Neural cell (in vitro differentiated cells): ENCODE measurements at regions not wholly inside any gene's neighbourhood (a gene's known extent, or its start where the extent isn't known, plus 50 kb on each side); places are given as distances from the start of the nearest gene placed in this dataset.

Experiments
- CTCF ChIP-seq: fragments of 450-650 bp; IDR thresholded peaks from 2 replicates; pipeline ENCODE4 v1.5.1; 2014; ENCODE audit warnings: antibody characterized with exemption, mild to moderate bottlenecking, moderate library complexity; ENCODE audit not compliant: poor library complexity, severe bottlenecking
- EP300 ChIP-seq: fragments of 450-650 bp; conservative IDR thresholded peaks from 2 replicates; pipeline ENCODE4 v1.6.1; 2014; ENCODE audit warnings: antibody characterized with exemption, mild to moderate bottlenecking, moderate library complexity; ENCODE audit not compliant: poor library complexity, severe bottlenecking
- EZH2 ChIP-seq: fragments of 200-600, 300-800 bp; shearing (Covaris generic), sonication (generic); IDR thresholded peaks from 2 replicates; pipeline ENCODE4 v1.6.1; 2014; ENCODE audit warnings: antibody characterized with exemption, low read length, borderline replicate concordance, mild to moderate bottlenecking; ENCODE audit not compliant: insufficient read depth, poor library complexity, severe bottlenecking
- POLR2AphosphoS5 ChIP-seq: IDR thresholded peaks from 2 replicates; pipeline ENCODE4 v1.6.1; 2012
- RAD21 ChIP-seq: fragments of 450-650 bp; conservative IDR thresholded peaks from 2 replicates; pipeline ENCODE4 v1.6.1; 2014; ENCODE audit warnings: antibody characterized with exemption, mild to moderate bottlenecking, moderate library complexity
- SMC3 ChIP-seq: fragments of 450-650 bp; conservative IDR thresholded peaks from 2 replicates; pipeline ENCODE4 v1.6.1; 2014; ENCODE audit warnings: antibody characterized with exemption, mild to moderate bottlenecking, moderate library complexity; ENCODE audit not compliant: poor library complexity

- TF ChIP-seq POLR2AphosphoS5 (no peak), EZH2 (no peak), RAD21 (no peak), CTCF (no peak), EP300 (no peak), SMC3 (no peak)
These were observed 579.7 kb upstream of the CDH10 start for GRCh38 chr5:25224316-25224982.
